GM21360 (cell line): ENCODE measurements at regions not wholly inside any gene's neighbourhood (a gene's known extent, or its start where the extent isn't known, plus 50 kb on each side); places are given as distances from the start of the nearest gene placed in this dataset.
"Not testable (repeated sequence)": the region's sequence is repeated elsewhere in the genome, so short reads cannot be mapped to it uniquely, and the experiment has no call there.

ENCODE experiments used
- ATAC-seq: cut with Tn5 transposase; IDR thresholded peaks from one replicate; pipeline ENCODE4 v1.9.1; 2021; ENCODE audit warnings: mild to moderate bottlenecking, moderate library complexity; ENCODE audit not compliant: unreplicated experiment

- ATAC-seq: no peak
Observed at GRCh38 chr6:23608931-23609435, 517.0 kb upstream of the NRSN1 start.

GRCh38 chr6:23611776-23612381 lies 514.1 kb upstream of the NRSN1 start:
- no peak for ATAC-seq

GRCh38 chr6:23618366-23618765 lies 507.6 kb upstream of the NRSN1 start:
- ATAC-seq: no peak

- ATAC-seq: no peak
Observed at GRCh38 chr6:23620911-23621401, 505.1 kb upstream of the NRSN1 start.

GRCh38 chr6:23630726-23631635 lies 495.0 kb upstream of the NRSN1 start:
- no peak for ATAC-seq

- no peak for ATAC-seq
Observed at GRCh38 chr6:23633996-23634395, 492.0 kb upstream of the NRSN1 start.

- ATAC-seq: no peak
Observed at GRCh38 chr6:23635150-23635549, 490.9 kb upstream of the NRSN1 start.

- ATAC-seq: no peak
Observed at GRCh38 chr6:23637296-23637695, 488.7 kb upstream of the NRSN1 start.

GRCh38 chr6:23642849-23643248 lies 483.2 kb upstream of the NRSN1 start:
- ATAC-seq: no peak

GRCh38 chr6:23647045-23647444 lies 479.0 kb upstream of the NRSN1 start:
- no peak for ATAC-seq

GRCh38 chr6:23650676-23651075 lies 475.3 kb upstream of the NRSN1 start:
- no peak for ATAC-seq

- no peak for ATAC-seq
Observed at GRCh38 chr6:23654745-23655144, 471.3 kb upstream of the NRSN1 start.

- ATAC-seq: no peak
Observed at GRCh38 chr6:23655525-23655924, 470.5 kb upstream of the NRSN1 start.

- no peak for ATAC-seq
Observed at GRCh38 chr6:23656255-23657194, 469.5 kb upstream of the NRSN1 start.

GRCh38 chr6:23659125-23659524 lies 466.9 kb upstream of the NRSN1 start:
- ATAC-seq: no peak

- no peak for ATAC-seq
Observed at GRCh38 chr6:23661549-23661948, 464.5 kb upstream of the NRSN1 start.

GRCh38 chr6:23663096-23663495 lies 462.9 kb upstream of the NRSN1 start:
- no peak for ATAC-seq

- no peak for ATAC-seq
Observed at GRCh38 chr6:23663652-23664051, 462.4 kb upstream of the NRSN1 start.

GRCh38 chr6:23665911-23666310 lies 460.1 kb upstream of the NRSN1 start:
- ATAC-seq: not testable (repeated sequence)

- ATAC-seq: no peak
Observed at GRCh38 chr6:23672737-23673136, 453.3 kb upstream of the NRSN1 start.

- no peak for ATAC-seq
Observed at GRCh38 chr6:23678626-23679025, 447.4 kb upstream of the NRSN1 start.
